ENCODE measurements at regions not wholly inside any gene's neighbourhood (a gene's known extent, or its start where the extent isn't known, plus 50 kb on each side); places are given as distances from the start of the nearest gene placed in this dataset. TPM values are rescaled to one million over a fixed set of nuclear protein-coding genes. Genes with fewer than 3 reads are reported as not detected.

GRCh38 chr1:201772178-201772577 is 56.8 kb upstream of the IPO9 start:
- DNase-seq (no peak), ATAC-seq (no peak)
- Mint-ChIP-seq H3K36me3 (no peaks in the 10 kb centered on the region), H3K27ac (no peak overlapping the region), H3K4me1 (no peaks in the 10 kb centered on the region), H3K27me3 (peaks cover 8% of the 10 kb centered on the region), H3K4me3 (no peak overlapping the region), H3K9me3 (ENCODE audit: low read depth) (peaks cover 3% of the 10 kb centered on the region)
- CTCF ChIA-PET: no interaction called here

DNA sequence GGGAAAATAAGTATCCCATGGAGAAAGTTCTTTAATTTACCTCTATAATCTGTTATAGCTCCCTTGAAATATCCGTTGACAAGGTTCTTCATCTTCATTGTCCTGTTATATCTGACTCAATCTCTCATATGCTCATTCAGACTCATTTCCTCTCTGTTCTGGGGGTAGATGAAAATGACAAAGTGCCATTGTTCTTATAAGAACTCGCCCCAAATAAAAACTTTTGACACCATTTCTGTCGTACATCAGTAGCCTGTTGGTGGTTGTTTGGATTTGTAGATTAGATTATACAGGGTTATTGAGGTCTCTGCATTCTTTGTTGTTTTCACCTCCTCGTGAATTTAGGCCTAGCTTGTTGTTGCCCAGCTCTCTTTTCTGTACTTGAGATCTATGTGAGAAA is 55.2 kb upstream of the IPO9 start:
- Mint-ChIP-seq H3K27me3 (peaks cover 5% of the 10 kb centered on the region), H3K27ac (no peak overlapping the region), H3K4me1 (no peaks in the 10 kb centered on the region), H3K4me3 (no peak overlapping the region), H3K9me3 (ENCODE audit: low read depth) (peaks cover 3% of the 10 kb centered on the region), H3K36me3 (no peaks in the 10 kb centered on the region)
- CTCF ChIA-PET: no interaction called here
- no peak for DNase-seq
- no peak for ATAC-seq

- Mint-ChIP-seq H3K9me3 (ENCODE audit: low read depth) (peaks cover 3% of the 10 kb centered on the region), H3K4me3 (no peak overlapping the region), H3K4me1 (no peaks in the 10 kb centered on the region), H3K36me3 (no peaks in the 10 kb centered on the region), H3K27ac (no peak overlapping the region), H3K27me3 (peaks cover 4% of the 10 kb centered on the region)
- DNase-seq (no peak), ATAC-seq (no peak)
- CTCF ChIA-PET: no interaction called here
Measured at GRCh38 chr1:201774224-201774982, 54.6 kb upstream of the IPO9 start.

- Mint-ChIP-seq H3K4me1 (no peaks in the 10 kb centered on the region), H3K36me3 (no peaks in the 10 kb centered on the region), H3K27ac (no peak overlapping the region), H3K4me3 (no peak overlapping the region), H3K9me3 (ENCODE audit: low read depth) (peaks cover 3% of the 10 kb centered on the region), H3K27me3 (peaks cover 4% of the 10 kb centered on the region)
- no peak for DNase-seq
- CTCF ChIA-PET: no interaction called here
- ATAC-seq: no peak
Measured at GRCh38 chr1:201774983-201775344, 54.0 kb upstream of the IPO9 start.

GRCh38 chr1:201775380-201775779 is 53.6 kb upstream of the IPO9 start:
- CTCF ChIA-PET: no interaction called here
- H3K36me3 Mint-ChIP-seq: no peaks in the 10 kb centered on the region
- no peak overlapping the region for H3K27ac Mint-ChIP-seq

GRCh38 chr1:201778279-201779065 is 50.5 kb upstream of the IPO9 start:
- DNase-seq: no peak
- H3K36me3 Mint-ChIP-seq: no peaks in the 10 kb centered on the region
- H3K27ac Mint-ChIP-seq: no peak overlapping the region
- H3K9me3 Mint-ChIP-seq (ENCODE audit: low read depth): no peaks in the 10 kb centered on the region
- no peaks in the 10 kb centered on the region for H3K4me1 Mint-ChIP-seq
- H3K27me3 Mint-ChIP-seq: peaks cover 4% of the 10 kb centered on the region
- H3K4me3 Mint-ChIP-seq: no peak overlapping the region
- ATAC-seq: no peak
- CTCF ChIA-PET: interaction anchor here (1.2 to 3.0 kb wide), 3 partner anchors 12 to 221 kb away, joined by 5 to 17 read pairs (median 7); no protein-coding TSS in a partner anchor

More at GRCh38 chr1:201775380-201775779, 53.6 kb upstream of the IPO9 start:
- Mint-ChIP-seq H3K4me1 (no peaks in the 10 kb centered on the region), H3K4me3 (no peak overlapping the region), H3K27me3 (peaks cover 4% of the 10 kb centered on the region), H3K9me3 (ENCODE audit: low read depth) (peaks cover 3% of the 10 kb centered on the region)
- ATAC-seq (no peak), DNase-seq (no peak)

Small RNA genes in the stretch of these regions (microRNA-seq; reads per million reads assigned to microRNA genes)
- not detected for gene MIR5191

Data from activated CD8-positive, alpha-beta memory T cell treated with anti-CD3 and anti-CD28 coated beads, Interleukin-2, amount 10 ng/mL, durations not matched to agents 7 days and 5 days (primary cell).